Activated CD8-positive, alpha-beta memory T cell treated with anti-CD3 and anti-CD28 coated beads, Interleukin-2, amount 50 U/mL, for 48 hours (primary cell): ENCODE measurements at regions not wholly inside any gene's neighbourhood (a gene's known extent, or its start where the extent isn't known, plus 50 kb on each side); places are given as distances from the start of the nearest gene placed in this dataset.

ENCODE experiments used
- DNase-seq: peaks from one replicate; pipeline ENCODE4 v3.0.0-alpha.2; 2020

- no peak for DNase-seq
Observed at GRCh38 chr6:102701019-102701418, 1307.5 kb downstream of the GRIK2 start.

GRCh38 chr6:102686461-102686860 is 1293.0 kb downstream of the GRIK2 start:
- no peak for DNase-seq

DNA sequence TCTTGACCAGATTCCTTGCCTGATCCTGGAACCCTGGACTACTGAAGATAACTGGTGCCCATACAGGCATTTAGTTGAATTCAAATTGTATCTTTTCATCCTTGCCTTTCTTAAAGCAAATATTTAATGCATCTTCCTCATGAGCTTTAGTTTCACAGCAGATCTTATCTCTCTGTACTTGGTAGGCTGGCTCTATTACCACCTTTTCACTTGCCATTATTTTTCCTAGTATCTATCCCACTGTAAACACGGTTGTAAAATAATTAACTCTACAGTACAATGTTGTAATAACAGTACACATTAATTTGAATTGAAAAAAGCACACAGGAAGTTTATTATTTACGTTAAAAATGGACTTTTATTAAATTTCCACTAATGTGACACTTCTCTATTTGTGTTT is 1286.9 kb downstream of the GRIK2 start:
- no peak for DNase-seq

DNA sequence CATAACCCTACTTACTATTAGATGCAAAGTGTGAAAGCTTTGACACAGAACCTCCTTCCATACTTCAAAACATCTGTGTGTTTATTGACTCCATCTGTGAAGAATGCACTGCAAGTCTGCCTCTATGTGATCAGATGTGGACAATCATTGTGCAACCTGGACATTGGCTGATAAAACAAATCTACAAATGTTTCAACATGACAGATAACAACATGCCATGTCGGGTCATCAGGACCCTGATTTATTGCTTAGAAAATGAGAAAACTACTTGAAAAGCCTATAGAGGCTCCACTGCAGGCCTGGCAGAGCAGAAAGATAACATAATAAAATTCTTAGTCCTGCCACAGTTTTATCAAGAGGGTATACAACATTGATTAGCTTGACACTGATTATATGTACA is 1286.4 kb downstream of the GRIK2 start:
- DNase-seq = no peak

DNA sequence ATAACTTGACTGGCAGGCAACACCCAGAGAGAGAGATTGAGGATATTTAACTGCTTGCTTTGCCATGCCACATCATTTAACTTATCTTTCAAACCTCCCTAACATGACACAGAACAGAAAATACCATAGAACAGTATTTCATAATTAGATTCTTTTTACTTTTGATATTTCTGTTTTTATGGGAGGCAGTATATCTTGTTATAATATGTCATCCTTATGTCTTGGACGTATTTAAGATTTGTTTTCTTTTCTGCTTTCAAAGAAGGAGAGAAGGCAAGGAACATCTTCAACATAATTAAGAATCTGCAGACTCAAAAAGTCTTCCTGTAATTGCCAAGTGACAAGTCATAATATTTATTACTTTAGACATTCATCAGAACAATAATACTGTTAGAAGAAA is 1283.7 kb downstream of the GRIK2 start:
- no peak for DNase-seq

- no peak for DNase-seq
Observed at GRCh38 chr6:102670735-102671134, 1277.2 kb downstream of the GRIK2 start.

GRCh38 chr6:102662851-102663250 is 1269.3 kb downstream of the GRIK2 start:
- no peak for DNase-seq

- DNase-seq = no peak
Observed at GRCh38 chr6:102660303-102660702, 1266.8 kb downstream of the GRIK2 start.

DNA sequence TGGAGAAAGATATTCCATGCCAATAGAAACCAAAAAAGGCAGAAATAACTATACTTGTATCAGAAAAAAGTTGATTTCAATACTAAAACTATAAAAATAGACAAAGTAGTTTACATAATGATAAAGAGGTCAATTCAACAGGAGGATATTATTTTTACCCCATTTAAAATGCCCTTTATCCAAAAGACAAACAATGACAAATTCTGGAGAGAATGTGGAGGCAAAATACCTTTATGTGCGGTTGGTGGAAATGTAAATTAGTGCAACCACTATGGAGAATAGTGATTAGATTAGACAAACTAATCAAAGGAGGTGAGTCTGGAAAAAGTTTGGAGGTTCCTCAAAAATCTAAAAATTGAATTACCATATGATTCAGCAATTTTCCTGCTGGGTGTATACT is 1262.3 kb downstream of the GRIK2 start:
- no peak for DNase-seq

- no peak for DNase-seq
Observed at GRCh38 chr6:102641426-102641825, 1247.9 kb downstream of the GRIK2 start.

DNA sequence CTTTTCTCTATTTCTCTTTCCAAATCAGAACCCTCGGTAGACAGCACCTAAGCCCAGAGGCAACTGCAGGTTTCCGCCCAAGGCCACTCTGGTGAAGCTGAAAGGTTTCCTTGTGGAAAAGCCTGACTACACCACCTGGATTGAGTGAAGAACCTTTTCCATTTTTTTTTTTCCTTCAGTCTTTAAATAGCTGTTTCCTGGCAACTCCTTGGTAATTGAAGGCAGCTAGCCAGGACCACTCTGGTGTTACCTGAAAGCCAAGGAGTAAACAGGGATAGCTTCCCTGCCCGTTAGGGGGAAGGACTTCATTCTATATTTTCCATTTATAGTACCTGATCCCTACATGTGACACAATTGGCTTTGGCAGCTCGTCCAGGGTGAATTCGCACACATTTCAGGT is 1238.4 kb downstream of the GRIK2 start:
- no peak for DNase-seq

- DNase-seq = no peak
Observed at GRCh38 chr6:102623201-102623600, 1229.7 kb downstream of the GRIK2 start.

GRCh38 chr6:102619585-102619984 is 1226.1 kb downstream of the GRIK2 start:
- DNase-seq = no peak

DNA sequence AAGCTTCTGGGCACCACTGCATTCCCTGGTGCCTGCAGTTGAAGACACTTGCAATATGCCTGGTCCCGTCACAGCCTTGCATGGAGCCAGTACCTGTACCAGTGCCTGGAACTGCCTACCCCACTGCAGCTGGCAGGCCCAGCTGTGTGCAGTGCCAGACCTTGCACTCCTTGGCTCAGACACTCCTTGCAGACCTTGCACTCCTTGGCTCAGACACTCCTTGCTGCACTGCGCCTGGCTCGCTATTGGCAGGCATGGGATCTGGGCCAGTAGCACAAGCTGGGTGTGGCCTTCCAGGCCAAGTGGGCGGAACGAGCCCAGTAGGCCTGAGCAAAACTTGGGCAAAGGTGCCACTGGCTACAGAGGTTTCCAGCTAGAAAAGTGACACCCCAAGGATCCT is 1189.1 kb downstream of the GRIK2 start:
- DNase-seq = no peak

GRCh38 chr6:102581378-102582124 is 1188.0 kb downstream of the GRIK2 start:
- DNase-seq = no peak

DNA sequence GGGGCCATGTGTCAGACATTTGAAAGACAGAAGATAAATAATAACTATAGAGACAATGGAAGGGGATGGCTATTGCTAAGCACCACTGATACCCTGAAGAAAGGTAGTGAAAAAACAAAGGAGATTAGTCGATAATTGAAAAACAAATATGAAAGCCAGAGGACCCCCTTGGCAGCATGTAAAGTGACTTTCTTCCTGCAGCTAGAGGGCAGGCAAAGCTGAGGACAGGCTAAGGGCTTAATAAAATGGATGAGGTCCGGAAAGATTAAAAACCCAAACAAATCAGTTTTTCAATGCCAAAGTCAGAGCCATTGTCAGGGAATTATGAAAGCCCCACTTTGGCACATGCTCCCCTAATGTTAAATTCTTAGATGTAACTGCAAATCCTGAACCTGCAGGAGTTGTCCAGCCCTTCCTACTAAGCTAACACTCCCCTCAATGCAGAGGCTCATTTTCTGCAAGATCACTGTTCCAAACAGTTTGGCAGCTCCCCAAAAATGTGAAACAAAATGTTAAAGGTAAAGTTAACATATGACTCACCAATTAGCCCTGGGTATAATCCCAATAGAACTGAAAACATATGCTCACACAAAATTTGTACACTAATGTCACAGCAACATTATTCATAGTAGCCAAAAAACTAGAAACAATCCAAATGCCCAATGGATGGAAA is 1177.9 kb downstream of the GRIK2 start:
- no peak for DNase-seq

- DNase-seq = no peak
Observed at GRCh38 chr6:102562713-102563112, 1169.2 kb downstream of the GRIK2 start.

GRCh38 chr6:102553214-102553613 is 1159.7 kb downstream of the GRIK2 start:
- no peak for DNase-seq

GRCh38 chr6:102549221-102549874 is 1155.8 kb downstream of the GRIK2 start:
- DNase-seq = no peak

DNA sequence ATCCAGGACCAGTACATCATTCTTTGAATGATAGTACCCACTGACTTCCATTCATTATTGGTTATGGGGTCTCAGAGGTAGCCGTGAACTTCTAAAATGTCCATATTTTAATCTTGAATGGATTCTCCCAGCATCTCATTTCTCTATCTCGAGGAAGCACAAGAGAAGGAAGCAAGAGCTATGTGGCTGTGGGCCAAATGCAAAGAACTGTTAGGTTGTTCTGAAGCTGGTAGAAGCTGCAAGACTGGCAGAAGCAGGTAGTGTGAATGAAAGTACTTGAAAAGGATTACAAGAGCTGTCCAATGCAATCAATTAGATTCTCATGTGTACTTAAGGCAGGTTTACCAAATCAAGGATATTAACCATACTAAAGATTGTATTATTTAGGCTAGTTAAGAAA is 1131.8 kb downstream of the GRIK2 start:
- no peak for DNase-seq

GRCh38 chr6:102520966-102521365 is 1127.5 kb downstream of the GRIK2 start:
- no peak for DNase-seq

DNA sequence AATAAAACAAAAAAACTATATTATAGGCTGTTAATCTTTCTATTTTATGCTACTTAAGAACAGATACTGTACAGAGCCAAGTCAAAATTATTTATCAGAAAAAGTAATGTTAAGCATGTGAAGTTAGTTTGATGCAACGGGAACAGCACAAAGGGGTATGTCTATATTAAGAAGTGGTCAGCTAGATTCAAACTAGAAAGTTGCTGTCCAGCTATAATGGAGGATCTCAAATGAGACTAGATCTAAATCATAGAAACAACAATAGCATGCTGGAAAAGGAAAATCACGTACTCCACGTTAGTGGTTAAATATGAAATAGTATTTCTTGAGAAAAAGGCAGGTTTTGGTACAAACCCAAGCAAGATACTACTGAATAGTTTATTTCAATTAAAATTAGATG is 1124.0 kb downstream of the GRIK2 start:
- DNase-seq = no peak

GRCh38 chr6:102501615-102502014 is 1108.1 kb downstream of the GRIK2 start:
- no peak for DNase-seq

DNA sequence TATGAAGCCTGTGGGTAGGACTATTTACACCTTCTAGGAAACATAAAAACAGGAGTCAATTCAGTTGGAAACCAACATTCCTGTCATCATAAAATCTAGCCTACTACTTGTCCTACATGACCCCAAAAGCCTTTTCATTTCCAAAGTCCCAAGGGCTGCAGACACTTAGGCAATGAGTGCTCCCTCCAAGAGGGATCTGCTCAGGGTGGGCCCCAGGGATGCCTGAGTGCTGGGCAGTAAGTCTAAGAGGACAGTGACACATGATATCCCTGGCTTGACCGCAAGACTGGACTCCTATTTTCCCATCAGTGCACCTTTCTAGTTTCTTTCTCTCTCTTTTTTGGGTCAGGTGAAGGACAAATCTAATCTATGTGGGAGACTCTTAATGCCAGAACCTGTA is 1101.3 kb downstream of the GRIK2 start:
- DNase-seq = no peak
